ENCODE measurements at regions not wholly inside any gene's neighbourhood (a gene's known extent, or its start where the extent isn't known, plus 50 kb on each side); places are given as distances from the start of the nearest gene placed in this dataset.

- TF ChIP-seq CTCF (IDR thresholded peaks at IDR 0.05) (no peak), EZH2 (IDR thresholded peaks at IDR 0.05) (no peak)
Measured at GRCh38 chr7:46939558-46939957, 642.4 kb downstream of the TNS3 start.
